Esophagus muscularis mucosa (tissue), 4 donors: ENCODE measurements at regions not wholly inside any gene's neighbourhood (a gene's known extent, or its start where the extent isn't known, plus 50 kb on each side); places are given as distances from the start of the nearest gene placed in this dataset.

Source experiments
- EP300 ChIP-seq: sonication (generic); formaldehyde crosslinking; IDR thresholded peaks from one replicate; pipeline ENCODE4 v1.6.1; 2017; ENCODE audit warnings: antibody characterized with exemption
- POLR2A ChIP-seq: fragments of 450-650 bp; IDR thresholded peaks from one replicate; pipeline ENCODE4 v1.6.1; 2017; ENCODE audit warnings: antibody characterized with exemption, moderate library complexity, mild to moderate bottlenecking, low read depth
- POLR2AphosphoS5 ChIP-seq, 2 donors: sonication (generic); formaldehyde crosslinking; IDR thresholded peaks; one replicate each; pipeline ENCODE4 v1.6.1; 2017; ENCODE audit warnings: antibody characterized with exemption in 2 of 2
- TF ChIP-seq, protein P1 (sequence below), 3 experiments: fragments of 200-600 bp in 2 of 3; fragments of 450-650 bp in 1 of 3; sonication (generic) in 2 of 3; IDR thresholded peaks; one replicate each; pipeline ENCODE4 v1.5.1; 2017 to 2019; ENCODE audit warnings: antibody characterized with exemption in 3 of 3, mild to moderate bottlenecking in 2 of 3, moderate library complexity in 1 of 3

- TF ChIP-seq, protein P1, sequence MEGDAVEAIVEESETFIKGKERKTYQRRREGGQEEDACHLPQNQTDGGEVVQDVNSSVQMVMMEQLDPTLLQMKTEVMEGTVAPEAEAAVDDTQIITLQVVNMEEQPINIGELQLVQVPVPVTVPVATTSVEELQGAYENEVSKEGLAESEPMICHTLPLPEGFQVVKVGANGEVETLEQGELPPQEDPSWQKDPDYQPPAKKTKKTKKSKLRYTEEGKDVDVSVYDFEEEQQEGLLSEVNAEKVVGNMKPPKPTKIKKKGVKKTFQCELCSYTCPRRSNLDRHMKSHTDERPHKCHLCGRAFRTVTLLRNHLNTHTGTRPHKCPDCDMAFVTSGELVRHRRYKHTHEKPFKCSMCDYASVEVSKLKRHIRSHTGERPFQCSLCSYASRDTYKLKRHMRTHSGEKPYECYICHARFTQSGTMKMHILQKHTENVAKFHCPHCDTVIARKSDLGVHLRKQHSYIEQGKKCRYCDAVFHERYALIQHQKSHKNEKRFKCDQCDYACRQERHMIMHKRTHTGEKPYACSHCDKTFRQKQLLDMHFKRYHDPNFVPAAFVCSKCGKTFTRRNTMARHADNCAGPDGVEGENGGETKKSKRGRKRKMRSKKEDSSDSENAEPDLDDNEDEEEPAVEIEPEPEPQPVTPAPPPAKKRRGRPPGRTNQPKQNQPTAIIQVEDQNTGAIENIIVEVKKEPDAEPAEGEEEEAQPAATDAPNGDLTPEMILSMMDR (IDR thresholded peaks at IDR 0.05): no peak
- no peak for TF ChIP-seq POLR2A
- TF ChIP-seq POLR2AphosphoS5 (IDR thresholded peaks at IDR 0.05): no peak
- TF ChIP-seq EP300: no peak
Measured at GRCh38 chr6:147774856-147775255, 266.4 kb downstream of the SAMD5 start.
